ENCODE measurements at regions not wholly inside any gene's neighbourhood (a gene's known extent, or its start where the extent isn't known, plus 50 kb on each side); places are given as distances from the start of the nearest gene placed in this dataset.

- H3K4me3 ChIP-seq (replicated peaks in 1 of 2; ENCODE audit: low read depth in 1 of 2, low read length in 2 of 2): no peak overlapping the region
- ChIA-PET CTCF (no interaction called here), POLR2A (no interaction called here), RAD21 (ENCODE audit: low non-redundant PET in 1 of 2, low total read pairs in 2 of 2, uncharacterized antibody in 2 of 2, unreplicated experiment in 2 of 2) (no interaction called here)
- no peaks in the 10 kb centered on the region for H3K36me3 ChIP-seq (ENCODE audit: control insufficient read depth in 1 of 2, insufficient read depth in 2 of 2, low read length in 2 of 2)
- no peak for ATAC-seq
- no peak overlapping the region for H2AFZ ChIP-seq (ENCODE audit: low read depth, low read length, poor library complexity, severe bottlenecking)
- H3K4me1 ChIP-seq (ENCODE audit: control insufficient read depth in 1 of 2, insufficient read depth in 2 of 2, low read length in 2 of 2): no peaks in the 10 kb centered on the region
- H3K79me2 ChIP-seq (ENCODE audit: insufficient read depth, low read length): no peaks in the 10 kb centered on the region
- intact Hi-C loops (cut with micrococcal nuclease): no loop called here
- peaks cover 0 to 7% of the 10 kb centered on the region in 2 experiments; a peak in 2 of 4 replicates for H3K9me3 ChIP-seq (ENCODE audit: control insufficient read depth in 1 of 2, insufficient read depth in 1 of 2, low read depth in 1 of 2, low read length in 2 of 2)
- H3K4me2 ChIP-seq (ENCODE audit: low read length): no peak overlapping the region
- no peak for DNase-seq (ENCODE audit: low read depth, low spot score)
- no peak overlapping the region for H3K9ac ChIP-seq (ENCODE audit: low read length)
- no peaks in the 10 kb centered on the region for H3K27me3 ChIP-seq (ENCODE audit: insufficient read depth, low read length)
- no peaks in the 10 kb centered on the region for H3K9me2 ChIP-seq (ENCODE audit: insufficient read depth)
- no peaks in the 10 kb centered on the region for H4K20me1 ChIP-seq (ENCODE audit: insufficient read depth)
- BruUV-seq (replicated peaks): no TSS peak
- TF ChIP-seq ZFX (IDR thresholded peaks at IDR 0.05) (no peak), ATF3 (IDR thresholded peaks at IDR 0.05) (no peak), RAD21 (IDR thresholded peaks at IDR 0.05; ENCODE audit: low read depth) (no peak)
- no peak overlapping the region for H3K27ac ChIP-seq (ENCODE audit: low read depth, low read length)
These were observed 250.1 kb downstream of the DIO2 start for GRCh38 chr14:79961197-79961596.

- ChIA-PET RAD21 (ENCODE audit: low non-redundant PET in 1 of 2, low total read pairs in 2 of 2, uncharacterized antibody in 2 of 2, unreplicated experiment in 2 of 2) (no interaction called here), POLR2A (no interaction called here), CTCF (no interaction called here)
- Histone ChIP-seq H3K4me3 (replicated peaks in 1 of 2; ENCODE audit: low read depth in 1 of 2, low read length in 2 of 2) (no peak overlapping the region), H3K79me2 (ENCODE audit: insufficient read depth, low read length) (no peaks in the 10 kb centered on the region), H3K27ac (ENCODE audit: low read depth, low read length) (no peak overlapping the region), H3K27me3 (ENCODE audit: insufficient read depth, low read length) (no peaks in the 10 kb centered on the region), H3K9me3 (ENCODE audit: control insufficient read depth in 1 of 2, insufficient read depth in 1 of 2, low read depth in 1 of 2, low read length in 2 of 2) (peaks cover 0 to 4% of the 10 kb centered on the region in 2 experiments; a peak in 2 of 4 replicates), H3K9ac (ENCODE audit: low read length) (no peak overlapping the region), H3K4me1 (ENCODE audit: control insufficient read depth in 1 of 2, insufficient read depth in 2 of 2, low read length in 2 of 2) (no peaks in the 10 kb centered on the region), H3K4me2 (ENCODE audit: low read length) (no peak overlapping the region), H3K9me2 (ENCODE audit: insufficient read depth) (no peaks in the 10 kb centered on the region), H3K36me3 (ENCODE audit: control insufficient read depth in 1 of 2, insufficient read depth in 2 of 2, low read length in 2 of 2) (no peaks in the 10 kb centered on the region), H2AFZ (ENCODE audit: low read depth, low read length, poor library complexity, severe bottlenecking) (no peak overlapping the region), H4K20me1 (ENCODE audit: insufficient read depth) (no peaks in the 10 kb centered on the region)
- no TSS peak for BruUV-seq (replicated peaks)
- intact Hi-C loops (cut with micrococcal nuclease): no loop called here
- DNase-seq (ENCODE audit: low read depth, low spot score) (no peak), ATAC-seq (no peak)
- no peak for TF ChIP-seq SP1 (IDR thresholded peaks at IDR 0.05; ENCODE audit: low read depth)
- no peak for TF ChIP-seq EZH2phosphoT487 (IDR thresholded peaks at IDR 0.05; ENCODE audit: borderline replicate concordance)
These were observed 251.0 kb downstream of the DIO2 start for GRCh38 chr14:79960288-79960687.

Measured in HCT116 (cell line).